MM.1S (cell line): ENCODE measurements at regions not wholly inside any gene's neighbourhood (a gene's known extent, or its start where the extent isn't known, plus 50 kb on each side); places are given as distances from the start of the nearest gene placed in this dataset.

ENCODE experiments used
- DNase-seq: peaks from one replicate; pipeline ENCODE4 v3.0.0-alpha.2; 2015
- H2AFZ ChIP-seq: fragments of 300-600 bp; sonication (generic); 2 replicates; pipeline ENCODE4 v1.6.0; 2016; ENCODE audit warnings: antibody characterized with exemption, low read length
- H3F3A ChIP-seq: fragments of 300-600 bp; sonication (generic); 2 replicates; pipeline ENCODE4 v1.6.1; 2016; ENCODE audit warnings: mild to moderate bottlenecking, antibody characterized with exemption, low read length, moderate library complexity, mixed read lengths; ENCODE audit not compliant: insufficient read depth
- H3K27ac ChIP-seq: fragments of 300-600 bp; sonication (generic); 2 replicates; pipeline ENCODE4 v1.5.1; 2016; ENCODE audit warnings: mild to moderate bottlenecking, low read length
- H3K27me3 ChIP-seq: fragments of 300-600 bp; sonication (generic); replicated peaks from 2 replicates; pipeline ENCODE4 v1.6.0; 2016; ENCODE audit warnings: low read length; ENCODE audit not compliant: insufficient read depth
- H3K36me3 ChIP-seq: fragments of 300-600 bp; sonication (generic); replicated peaks from 2 replicates; pipeline ENCODE4 v1.6.1; 2016; ENCODE audit warnings: mild to moderate bottlenecking, low read length, mixed read lengths; ENCODE audit not compliant: insufficient read depth
- H3K4me1 ChIP-seq: fragments of 300-600 bp; sonication (generic); 2 replicates; pipeline ENCODE4 v1.6.1; 2016; ENCODE audit warnings: low read length, mixed read lengths
- H3K4me2 ChIP-seq: fragments of 300-600 bp; sonication (generic); 2 replicates; pipeline ENCODE4 v1.6.0; 2016; ENCODE audit warnings: low read depth, low read length
- H3K4me3 ChIP-seq: fragments of 300-600 bp; sonication (generic); 2 replicates; pipeline ENCODE4 v1.5.1; 2016; ENCODE audit warnings: low read length, mixed read lengths
- H3K79me2 ChIP-seq: fragments of 300-600 bp; sonication (generic); 2 replicates; pipeline ENCODE4 v1.6.1; 2016; ENCODE audit warnings: mixed run types, low read length, mixed read lengths
- H3K9ac ChIP-seq: fragments of 300-600 bp; sonication (generic); 2 replicates; pipeline ENCODE4 v1.6.1; 2016; ENCODE audit warnings: low read length, mixed read lengths
- H3K9me2 ChIP-seq: fragments of 300-600 bp; sonication (generic); replicated peaks from 2 replicates; pipeline ENCODE4 v1.6.1; 2016; ENCODE audit warnings: mild to moderate bottlenecking, low read length, mixed read lengths; ENCODE audit not compliant: insufficient read depth
- H3K9me3 ChIP-seq: fragments of 300-600 bp; sonication (generic); replicated peaks from 2 replicates; pipeline ENCODE4 v1.6.1; 2016; ENCODE audit warnings: mild to moderate bottlenecking, low read length, mixed read lengths; ENCODE audit not compliant: insufficient read depth
- H4K20me1 ChIP-seq: fragments of 300-600 bp; sonication (generic); 2 replicates; pipeline ENCODE4 v1.6.1; 2016; ENCODE audit warnings: mild to moderate bottlenecking, low read length, moderate library complexity, mixed read lengths; ENCODE audit not compliant: insufficient read depth
- CTCF ChIP-seq: fragments of 300-600 bp; sonication (generic); IDR thresholded peaks from 2 replicates; pipeline ENCODE4 v1.5.1; 2016; ENCODE audit warnings: antibody characterized with exemption, low read length, mixed read lengths
- EZH2 ChIP-seq: fragments of 300-600 bp; sonication (generic); optimal IDR thresholded peaks from 2 replicates; pipeline ENCODE3; 2017; ENCODE audit warnings: low read depth, mild to moderate bottlenecking, antibody characterized with exemption, low read length, mixed read lengths
- EZH2phosphoT487 ChIP-seq: fragments of 300-600 bp; sonication (generic); IDR thresholded peaks from 2 replicates; pipeline ENCODE4 v1.6.1; 2018; ENCODE audit warnings: antibody characterized with exemption, low read length

GRCh38 chr3:69594286-69594685 is 145.0 kb upstream of the MITF start:
- no peaks in the 10 kb centered on the region for H3K36me3 ChIP-seq
- H3K4me3 ChIP-seq, result no peak overlapping the region
- H3K79me2 ChIP-seq, result no peaks in the 10 kb centered on the region
- TF ChIP-seq EZH2, result no peak
- no peak for TF ChIP-seq EZH2phosphoT487
- TF ChIP-seq CTCF, result no peak
- H4K20me1 ChIP-seq, result no peaks in the 10 kb centered on the region
- H3K9me2 ChIP-seq, result no peaks in the 10 kb centered on the region
- no peak overlapping the region for H3K9ac ChIP-seq
- H3K4me1 ChIP-seq, result no peaks in the 10 kb centered on the region
- H3K4me2 ChIP-seq, result no peak overlapping the region
- H3F3A ChIP-seq, result no peaks in the 10 kb centered on the region
- no peaks in the 10 kb centered on the region for H3K27me3 ChIP-seq
- DNase-seq, result no peak
- no peak overlapping the region for H3K27ac ChIP-seq
- no peaks in the 10 kb centered on the region for H3K9me3 ChIP-seq
- H2AFZ ChIP-seq, result no peak overlapping the region

DNA sequence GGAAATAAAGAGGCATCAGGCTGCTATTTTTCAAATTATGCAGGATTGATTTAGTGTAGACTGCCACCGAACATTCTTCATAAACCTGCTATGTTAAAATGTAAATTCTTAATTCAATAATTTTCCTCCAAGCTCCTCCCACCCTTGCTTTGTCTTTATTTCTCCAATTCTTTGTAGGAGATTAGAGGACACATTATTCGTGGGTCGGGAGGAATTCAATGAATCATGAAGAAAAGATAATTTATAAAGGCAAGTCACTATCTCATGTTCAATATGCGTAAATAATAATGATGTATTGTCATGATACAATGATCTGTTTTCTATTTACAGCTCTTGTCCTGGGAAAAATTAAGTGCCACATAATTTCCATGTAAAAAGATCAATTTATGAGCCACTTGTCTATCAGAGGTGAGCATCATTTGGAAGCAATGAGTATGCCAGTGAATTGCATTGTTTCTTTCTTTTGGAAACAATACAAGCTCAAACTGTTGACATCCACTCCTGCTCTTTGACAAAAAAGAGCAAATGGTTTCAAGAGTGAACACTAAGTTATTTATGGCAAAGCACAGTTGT is 148.0 kb upstream of the MITF start:
- no peaks in the 10 kb centered on the region for H3K36me3 ChIP-seq
- H3F3A ChIP-seq, result no peaks in the 10 kb centered on the region
- no peaks in the 10 kb centered on the region for H3K27me3 ChIP-seq
- H3K9ac ChIP-seq, result no peak overlapping the region
- no peak for TF ChIP-seq CTCF
- TF ChIP-seq EZH2, result no peak
- no peak overlapping the region for H3K4me2 ChIP-seq
- no peak overlapping the region for H2AFZ ChIP-seq
- no peaks in the 10 kb centered on the region for H3K79me2 ChIP-seq
- no peaks in the 10 kb centered on the region for H3K9me2 ChIP-seq
- H3K27ac ChIP-seq, result no peak overlapping the region
- no peak overlapping the region for H3K4me3 ChIP-seq
- H3K9me3 ChIP-seq, result no peaks in the 10 kb centered on the region
- no peaks in the 10 kb centered on the region for H3K4me1 ChIP-seq
- H4K20me1 ChIP-seq, result no peaks in the 10 kb centered on the region
- DNase-seq, result no peak

GRCh38 chr3:69590111-69590510 is 149.2 kb upstream of the MITF start:
- H3F3A ChIP-seq, result no peaks in the 10 kb centered on the region
- TF ChIP-seq EZH2phosphoT487, result no peak
- TF ChIP-seq CTCF, result no peak
- TF ChIP-seq EZH2, result no peak
- no peaks in the 10 kb centered on the region for H3K4me1 ChIP-seq
- no peaks in the 10 kb centered on the region for H3K79me2 ChIP-seq
- no peak for DNase-seq
- H3K36me3 ChIP-seq, result no peaks in the 10 kb centered on the region
- no peak overlapping the region for H3K27ac ChIP-seq
- no peak overlapping the region for H2AFZ ChIP-seq
- no peaks in the 10 kb centered on the region for H4K20me1 ChIP-seq
- no peak overlapping the region for H3K4me2 ChIP-seq
- H3K9ac ChIP-seq, result no peak overlapping the region
- no peak overlapping the region for H3K4me3 ChIP-seq
- H3K27me3 ChIP-seq, result no peaks in the 10 kb centered on the region
- no peaks in the 10 kb centered on the region for H3K9me3 ChIP-seq
- H3K9me2 ChIP-seq, result no peaks in the 10 kb centered on the region

GRCh38 chr3:69588170-69588569 is 151.1 kb upstream of the MITF start:
- no peaks in the 10 kb centered on the region for H3K9me3 ChIP-seq
- no peaks in the 10 kb centered on the region for H4K20me1 ChIP-seq
- TF ChIP-seq EZH2phosphoT487 (no peak), EZH2 (no peak), CTCF (no peak)
- no peaks in the 10 kb centered on the region for H3F3A ChIP-seq
- no peak overlapping the region for H2AFZ ChIP-seq
- no peaks in the 10 kb centered on the region for H3K4me1 ChIP-seq
- H3K4me3 ChIP-seq, result no peak overlapping the region
- H3K27me3 ChIP-seq, result no peaks in the 10 kb centered on the region
- DNase-seq, result no peak
- no peak overlapping the region for H3K27ac ChIP-seq
- H3K36me3 ChIP-seq, result no peaks in the 10 kb centered on the region
- H3K79me2 ChIP-seq, result no peaks in the 10 kb centered on the region
- H3K9ac ChIP-seq, result no peak overlapping the region
- no peaks in the 10 kb centered on the region for H3K9me2 ChIP-seq
- no peak overlapping the region for H3K4me2 ChIP-seq
